Right lobe of liver (tissue), 4 donors: ENCODE measurements at regions not wholly inside any gene's neighbourhood (a gene's known extent, or its start where the extent isn't known, plus 50 kb on each side); places are given as distances from the start of the nearest gene placed in this dataset.

ENCODE experiments used
- POLR2A ChIP-seq: fragments of 450-650 bp; IDR thresholded peaks from one replicate; pipeline ENCODE4 v1.6.1; 2017; ENCODE audit warnings: antibody characterized with exemption, mild to moderate bottlenecking
- TF ChIP-seq, protein P1 (sequence below), 4 donors: fragments of 200-600 bp in 3 of 4; fragments of 450-650 bp in 1 of 4; IDR thresholded peaks; one replicate each; pipeline versions ENCODE4 v1.5.1 to v1.8.0; 2016 to 2022; ENCODE audit warnings: antibody characterized with exemption in 4 of 4, mild to moderate bottlenecking in 2 of 4
- donor health status: DM: no; HTN: no; CAD: no.
- donor health status: DM: no; HTN: no; CAD: no.
- donor health status: DM: no; HTN: yes; CAD: no.

DNA sequence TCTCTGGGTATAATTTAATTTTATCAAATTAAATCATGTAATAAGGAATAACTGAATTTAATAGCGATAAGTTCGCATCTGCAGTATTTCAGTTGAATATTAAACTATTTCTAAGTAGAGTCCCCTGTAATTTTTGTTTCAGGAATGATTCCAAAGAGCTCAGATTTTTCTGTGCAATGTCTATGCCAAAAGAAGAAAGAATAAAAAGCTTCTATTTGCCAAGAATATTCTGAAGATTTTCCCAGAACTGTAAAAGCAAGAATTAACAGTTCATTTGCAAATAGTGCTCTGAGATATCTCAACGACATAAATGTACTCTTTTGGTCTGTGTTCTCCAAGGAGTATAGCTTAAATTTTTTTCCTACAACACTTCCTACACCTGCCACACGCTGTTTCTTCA lies 1242.8 kb upstream of the DIAPH2 start:
- TF ChIP-seq, protein P1, sequence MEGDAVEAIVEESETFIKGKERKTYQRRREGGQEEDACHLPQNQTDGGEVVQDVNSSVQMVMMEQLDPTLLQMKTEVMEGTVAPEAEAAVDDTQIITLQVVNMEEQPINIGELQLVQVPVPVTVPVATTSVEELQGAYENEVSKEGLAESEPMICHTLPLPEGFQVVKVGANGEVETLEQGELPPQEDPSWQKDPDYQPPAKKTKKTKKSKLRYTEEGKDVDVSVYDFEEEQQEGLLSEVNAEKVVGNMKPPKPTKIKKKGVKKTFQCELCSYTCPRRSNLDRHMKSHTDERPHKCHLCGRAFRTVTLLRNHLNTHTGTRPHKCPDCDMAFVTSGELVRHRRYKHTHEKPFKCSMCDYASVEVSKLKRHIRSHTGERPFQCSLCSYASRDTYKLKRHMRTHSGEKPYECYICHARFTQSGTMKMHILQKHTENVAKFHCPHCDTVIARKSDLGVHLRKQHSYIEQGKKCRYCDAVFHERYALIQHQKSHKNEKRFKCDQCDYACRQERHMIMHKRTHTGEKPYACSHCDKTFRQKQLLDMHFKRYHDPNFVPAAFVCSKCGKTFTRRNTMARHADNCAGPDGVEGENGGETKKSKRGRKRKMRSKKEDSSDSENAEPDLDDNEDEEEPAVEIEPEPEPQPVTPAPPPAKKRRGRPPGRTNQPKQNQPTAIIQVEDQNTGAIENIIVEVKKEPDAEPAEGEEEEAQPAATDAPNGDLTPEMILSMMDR (IDR thresholded peaks at IDR 0.05) = no peak
- TF ChIP-seq POLR2A = no peak
